NCI-H2107 treated with DMSO at 0.1 percent for 48 hours (cell line): ENCODE measurements at regions not wholly inside any gene's neighbourhood (a gene's known extent, or its start where the extent isn't known, plus 50 kb on each side); places are given as distances from the start of the nearest gene placed in this dataset.

ENCODE experiments used
- DNase-seq: peaks from one replicate; lab custom pipeline; 2025; ENCODE audit not compliant: unreplicated experiment; lab: John Stamatoyannopoulos, UW

DNA sequence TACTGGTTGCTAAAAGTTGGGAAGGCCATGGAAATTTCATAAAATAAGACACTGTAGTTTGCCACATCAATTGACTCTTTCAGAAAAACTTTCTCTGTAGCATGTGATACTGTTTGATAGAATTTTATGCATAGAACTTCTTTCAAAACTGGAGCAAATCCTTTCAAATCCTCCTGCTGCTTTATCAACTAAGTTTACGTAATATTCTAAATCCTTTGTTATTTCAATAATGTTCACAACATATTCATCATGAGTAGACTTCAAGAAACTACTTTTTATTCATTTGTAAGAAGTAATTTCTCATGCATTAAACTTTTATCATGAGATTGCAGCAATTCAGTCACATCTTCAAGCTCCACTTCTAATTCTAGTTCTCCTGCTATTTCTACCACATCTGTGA lies 199.3 kb downstream of the PCDH18 start:
- DNase-seq: no peak

DNA sequence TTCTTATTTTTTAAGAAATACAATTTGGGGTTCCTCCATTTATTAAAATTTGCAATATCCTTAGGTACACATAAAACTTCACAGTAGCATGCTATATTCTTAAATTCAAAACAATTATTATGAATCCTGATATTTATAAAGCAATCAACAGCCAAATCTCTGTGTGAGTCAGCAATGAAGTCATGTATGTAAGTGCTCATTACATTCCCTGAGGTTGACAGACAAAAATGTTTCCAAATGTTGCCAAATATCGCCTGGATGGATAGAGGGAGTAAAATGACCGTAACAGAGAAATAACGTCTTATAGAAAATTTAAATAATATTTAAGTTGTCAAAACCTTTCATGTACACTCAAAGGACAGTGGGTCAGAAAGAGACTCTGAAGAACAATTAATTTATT lies 220.0 kb downstream of the PCDH18 start:
- DNase-seq: no peak

DNA sequence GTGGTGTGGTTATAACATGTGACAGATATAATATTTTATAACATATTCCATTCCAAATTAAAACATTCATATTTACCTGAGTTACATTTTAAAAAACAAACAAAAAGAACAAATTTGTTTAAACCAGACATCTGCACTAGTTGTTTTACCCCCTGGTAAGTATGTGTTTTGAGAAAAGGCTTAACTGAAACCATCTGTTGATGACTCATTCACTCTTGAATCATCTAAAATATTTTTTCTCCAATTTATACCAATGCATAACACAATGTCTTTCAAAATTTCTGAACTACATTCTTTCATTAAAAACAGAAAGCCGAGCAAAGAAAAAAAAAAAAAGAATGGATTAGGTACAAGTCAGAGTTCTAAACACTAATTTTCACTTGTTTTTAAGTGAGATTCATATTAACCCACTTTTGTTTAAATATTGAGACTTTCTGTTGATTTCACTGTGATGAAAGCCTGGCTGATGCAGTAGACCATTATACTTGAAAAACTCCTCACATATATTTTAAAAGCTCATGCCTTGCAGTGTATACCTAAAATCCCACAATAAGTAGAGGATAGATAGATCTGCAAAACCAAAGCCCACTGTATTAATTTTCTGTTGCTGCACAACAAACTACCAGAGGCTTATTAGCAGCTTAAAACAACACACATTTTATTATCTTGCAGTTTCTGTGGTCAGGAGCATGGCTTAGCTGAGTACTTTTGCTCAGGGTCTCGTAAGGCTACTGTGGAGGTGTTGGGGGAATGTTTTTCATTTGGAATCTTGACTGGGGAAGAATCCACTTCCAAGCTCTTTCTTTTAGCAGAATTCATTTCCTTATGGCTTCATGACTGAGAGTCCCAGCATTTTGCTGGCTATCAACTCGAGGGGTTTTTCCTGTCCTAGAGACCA lies 221.5 kb downstream of the PCDH18 start:
- no peak for DNase-seq

DNA sequence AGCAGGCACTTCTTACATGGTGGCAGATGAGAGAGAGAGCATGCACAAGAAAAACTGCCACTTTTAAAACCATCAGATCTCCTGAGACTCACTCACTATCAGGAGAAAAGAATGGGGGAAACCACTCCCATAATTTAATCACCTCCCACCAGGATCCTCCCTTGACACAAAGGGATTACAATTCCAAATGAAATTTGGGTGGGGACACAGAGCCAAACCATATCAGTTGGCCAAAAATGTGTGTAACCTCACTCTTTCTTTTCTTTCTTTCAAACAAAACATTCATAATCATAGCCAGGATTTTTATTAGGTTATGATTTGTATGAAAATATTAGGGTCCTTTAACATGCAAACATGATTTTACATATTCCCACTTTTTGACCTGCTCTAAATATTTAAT lies 222.1 kb downstream of the PCDH18 start:
- DNase-seq: no peak

DNA sequence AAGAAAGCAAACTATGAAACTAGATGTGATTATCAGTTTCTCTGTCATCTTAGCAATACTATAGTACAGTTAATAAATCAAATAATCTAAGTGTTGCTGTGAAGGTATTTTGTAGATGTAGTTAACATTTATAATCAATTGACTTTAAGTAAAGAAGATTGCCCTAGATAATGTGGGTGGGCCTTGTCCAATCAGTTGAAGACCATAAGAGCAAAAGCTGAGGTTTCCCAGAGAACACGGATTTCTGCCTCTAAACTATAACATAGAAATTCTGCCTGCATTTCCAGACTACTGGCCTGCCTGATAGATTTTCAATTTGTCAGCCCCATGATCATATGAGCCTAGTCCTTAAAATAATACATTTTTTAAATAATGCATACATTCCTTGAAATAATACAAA lies 222.9 kb downstream of the PCDH18 start:
- no peak for DNase-seq

DNA sequence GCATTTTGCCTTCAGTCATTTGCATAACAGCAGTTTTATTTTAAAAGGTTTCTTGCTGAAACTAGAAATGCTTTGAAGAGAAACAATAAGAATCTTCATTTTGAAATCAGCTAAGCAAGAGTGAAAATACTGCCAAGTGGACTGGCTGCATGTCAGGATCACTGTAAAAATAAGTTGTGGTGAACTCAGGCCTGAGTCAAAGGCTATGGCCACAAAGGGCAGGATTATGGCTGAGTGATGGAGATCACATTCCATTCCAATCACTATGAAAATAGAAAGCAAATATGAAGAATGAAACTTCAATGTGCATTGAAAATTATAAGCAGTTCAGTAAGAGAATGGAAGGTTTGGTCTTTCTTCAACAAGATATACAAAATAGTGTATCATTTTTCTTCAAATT lies 224.5 kb downstream of the PCDH18 start:
- no peak for DNase-seq

DNA sequence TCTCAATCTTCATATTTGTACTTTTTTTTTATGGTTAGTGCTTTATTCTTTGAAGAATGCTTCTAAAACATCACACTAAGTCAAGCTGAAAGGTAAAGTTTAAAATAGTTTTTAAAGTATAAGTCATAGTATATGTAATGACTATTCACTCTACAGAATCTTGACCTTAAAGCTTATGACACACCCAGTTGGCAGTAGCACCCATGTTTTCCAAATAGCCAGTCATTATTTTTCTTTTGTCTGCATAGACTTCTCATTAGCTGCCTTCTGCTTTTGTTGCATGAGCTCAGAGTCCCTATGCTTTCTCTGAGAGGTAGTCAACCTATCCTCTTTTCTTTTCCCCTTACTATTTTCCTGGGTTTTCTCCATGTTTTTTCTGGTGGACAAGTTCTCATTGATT lies 231.5 kb downstream of the PCDH18 start:
- no peak for DNase-seq

DNA sequence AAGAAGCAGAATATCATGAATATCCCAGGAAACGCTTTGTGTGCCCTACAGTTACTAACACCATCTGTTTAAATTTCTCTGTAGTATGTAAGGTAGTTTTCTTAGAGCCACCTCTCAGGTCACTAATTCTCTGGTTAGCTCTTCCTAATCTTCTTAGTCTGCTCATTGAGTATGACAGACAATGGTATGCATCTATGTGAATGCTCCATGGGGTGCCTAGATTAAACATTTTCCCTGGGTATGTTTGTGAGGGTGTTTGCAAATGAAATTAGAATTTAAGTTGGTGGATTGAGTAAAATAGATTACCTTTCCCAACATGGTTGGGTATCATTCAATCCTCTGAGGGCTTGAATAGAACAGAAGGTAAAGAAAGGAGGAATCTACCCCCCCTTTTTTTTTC lies 233.0 kb downstream of the PCDH18 start:
- DNase-seq: no peak

DNA sequence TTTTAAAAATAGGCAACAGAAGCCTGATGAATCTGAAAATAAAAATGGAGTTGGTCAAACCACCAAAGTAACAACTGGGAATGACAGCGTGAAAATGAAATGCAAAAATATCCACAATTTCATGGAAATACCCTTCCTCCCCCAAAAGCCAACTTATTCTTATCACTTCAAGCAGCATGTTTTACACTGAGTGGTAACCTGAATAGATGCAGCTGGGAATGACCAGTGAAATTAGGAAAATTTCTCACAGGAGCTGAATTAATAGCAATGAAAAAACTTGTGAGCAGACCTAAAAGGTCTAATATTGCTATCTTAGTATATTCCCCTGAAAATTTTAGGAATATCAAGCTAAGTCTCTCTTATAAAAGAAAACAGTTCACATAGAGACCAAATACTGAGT lies 239.0 kb downstream of the PCDH18 start:
- DNase-seq: no peak

DNA sequence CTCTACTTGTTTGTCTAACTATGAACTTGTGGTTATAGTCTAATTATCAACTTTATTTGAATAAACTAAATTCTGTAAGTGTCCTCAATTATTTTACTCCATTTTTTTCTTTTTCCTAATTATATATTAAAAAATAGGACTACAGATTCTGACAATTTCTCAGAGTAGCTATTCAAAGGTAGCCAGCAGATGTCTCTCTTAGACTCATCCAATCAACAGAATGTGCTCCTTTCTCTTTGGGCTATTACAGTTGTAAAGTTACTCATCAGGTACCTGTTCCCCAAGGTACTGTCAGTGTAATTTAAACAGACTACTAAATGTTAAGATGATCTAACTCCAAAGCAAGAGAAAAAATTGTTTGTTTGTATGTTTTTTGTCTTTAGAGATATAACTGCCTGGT lies 248.6 kb downstream of the PCDH18 start:
- no peak for DNase-seq

DNA sequence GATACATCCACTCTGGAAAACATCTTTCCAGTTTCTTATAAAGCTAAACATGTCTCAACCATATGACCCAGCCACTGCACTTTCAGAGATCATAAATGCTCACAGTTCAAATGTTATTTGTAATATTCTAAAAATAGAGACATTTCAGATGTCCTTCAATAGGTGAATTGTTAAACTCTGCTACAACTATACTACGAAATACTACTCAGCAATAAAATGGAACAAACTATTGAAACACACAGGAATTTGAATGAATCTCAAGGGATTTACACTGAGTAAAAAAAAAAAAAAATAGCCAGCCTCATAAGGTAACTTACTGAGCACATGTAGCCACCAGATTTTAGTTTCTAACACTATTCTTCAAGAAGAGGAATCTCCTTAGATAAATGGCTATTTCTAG lies 253.9 kb downstream of the PCDH18 start:
- DNase-seq: no peak

DNA sequence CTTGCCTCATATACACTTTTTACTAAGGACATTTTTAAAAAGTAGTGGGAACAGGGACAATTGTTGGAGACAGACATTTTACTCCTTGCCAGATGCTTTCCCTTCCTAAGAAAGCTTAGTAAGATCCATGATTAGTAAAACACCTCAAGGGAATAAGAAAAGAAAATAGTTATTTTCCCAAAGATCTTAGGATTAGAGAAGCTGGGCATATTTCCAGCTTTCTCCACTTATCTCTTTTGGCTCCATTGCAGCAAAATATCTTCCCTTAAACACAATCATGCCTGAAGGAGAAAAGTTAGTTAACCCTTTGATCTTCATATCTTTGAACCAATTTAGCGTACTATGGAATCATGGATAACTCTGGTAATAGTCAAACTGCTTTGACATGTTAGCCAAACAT lies 257.9 kb downstream of the PCDH18 start:
- no peak for DNase-seq

DNA sequence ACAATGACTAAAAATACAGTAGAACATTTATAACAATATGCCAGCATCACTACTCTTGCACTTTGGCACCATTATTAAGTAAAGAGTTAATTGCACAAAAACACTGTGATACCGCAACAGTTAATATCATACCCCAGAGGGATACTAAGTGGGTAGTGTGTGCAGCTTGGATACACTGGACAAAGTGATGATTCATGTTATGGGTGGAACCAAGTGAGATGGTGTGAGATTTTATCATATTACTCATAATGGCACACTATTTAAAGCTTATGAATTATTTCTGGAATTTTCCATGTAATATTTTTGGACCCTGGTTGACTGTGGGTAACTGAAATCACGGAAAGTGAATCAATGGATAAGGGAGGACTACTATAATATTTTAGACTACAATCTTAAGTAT lies 265.3 kb downstream of the PCDH18 start:
- no peak for DNase-seq

DNA sequence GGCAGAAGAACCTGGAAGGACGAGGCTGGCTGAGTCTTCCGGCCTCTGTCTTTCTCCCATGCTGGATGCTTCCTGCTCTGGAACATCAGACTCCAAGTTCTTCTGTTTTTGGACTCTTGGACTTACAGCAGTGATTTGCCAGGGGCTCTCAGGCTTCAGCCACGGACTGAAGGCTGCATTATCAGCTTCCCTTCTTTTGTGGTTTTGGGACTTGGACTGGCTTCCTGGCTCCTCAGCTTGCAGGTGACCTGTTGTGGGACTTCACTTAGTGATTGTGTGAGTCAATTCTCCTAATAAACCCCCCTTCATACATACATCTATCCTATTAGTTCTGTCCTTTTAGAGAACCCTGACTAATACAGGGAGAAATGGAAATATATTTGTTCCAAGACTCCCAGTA lies 265.8 kb downstream of the PCDH18 start:
- DNase-seq: no peak

DNA sequence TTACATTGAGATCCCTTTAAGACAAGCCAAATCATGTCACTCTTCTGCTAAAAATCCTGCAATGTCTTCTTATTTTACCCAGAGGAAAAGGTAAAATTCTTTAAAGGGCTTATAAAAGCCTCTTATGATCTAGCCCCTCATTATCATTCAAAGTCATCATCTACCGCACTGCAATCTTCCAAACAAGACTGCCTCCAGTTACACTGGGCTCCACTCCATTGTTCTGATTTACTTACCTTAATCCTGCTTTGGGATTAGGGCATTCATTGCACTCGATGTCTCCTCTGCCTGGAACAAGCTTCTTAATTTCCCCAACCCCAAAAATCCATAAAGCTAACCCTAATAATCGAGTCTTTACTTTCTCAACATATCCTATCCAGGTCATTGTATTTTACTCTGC lies 269.1 kb downstream of the PCDH18 start:
- no peak for DNase-seq

DNA sequence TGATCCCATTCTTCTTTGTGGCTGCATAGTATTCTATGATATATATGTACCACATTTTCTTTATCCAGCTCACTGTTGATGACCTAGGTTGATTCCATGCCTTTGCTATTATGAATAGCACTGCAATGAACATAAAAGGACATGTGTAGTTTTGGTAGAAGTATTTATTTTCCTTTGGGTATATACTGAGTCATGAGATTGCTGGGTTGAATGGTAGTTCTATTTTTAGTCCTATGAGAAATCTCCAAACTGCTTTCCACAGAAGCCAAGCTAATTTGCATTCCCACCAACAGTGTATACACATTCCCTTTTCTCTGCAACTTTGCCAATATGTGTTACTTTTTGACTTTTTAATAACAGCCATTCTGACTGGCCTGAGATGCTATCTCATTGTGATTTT lies 278.3 kb downstream of the PCDH18 start:
- no peak for DNase-seq

DNA sequence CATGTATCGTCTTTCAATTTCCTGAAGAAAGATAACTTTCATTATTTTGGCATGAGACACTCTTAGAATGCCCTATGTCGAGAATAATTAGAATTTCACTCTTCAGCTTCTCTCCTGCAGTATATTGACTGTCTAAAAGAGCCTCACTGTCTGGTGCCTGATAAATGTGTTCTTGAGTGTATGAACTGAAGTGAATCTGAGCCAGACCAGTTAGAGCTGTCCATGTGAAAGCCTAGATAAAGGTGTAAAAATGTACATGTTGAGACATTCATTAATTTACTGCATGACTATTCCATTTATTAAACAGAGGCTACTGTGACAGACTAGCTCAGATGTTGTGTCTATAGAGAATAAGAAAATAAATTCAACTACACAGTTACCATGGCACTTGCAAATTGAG lies 283.2 kb downstream of the PCDH18 start:
- DNase-seq: no peak

DNA sequence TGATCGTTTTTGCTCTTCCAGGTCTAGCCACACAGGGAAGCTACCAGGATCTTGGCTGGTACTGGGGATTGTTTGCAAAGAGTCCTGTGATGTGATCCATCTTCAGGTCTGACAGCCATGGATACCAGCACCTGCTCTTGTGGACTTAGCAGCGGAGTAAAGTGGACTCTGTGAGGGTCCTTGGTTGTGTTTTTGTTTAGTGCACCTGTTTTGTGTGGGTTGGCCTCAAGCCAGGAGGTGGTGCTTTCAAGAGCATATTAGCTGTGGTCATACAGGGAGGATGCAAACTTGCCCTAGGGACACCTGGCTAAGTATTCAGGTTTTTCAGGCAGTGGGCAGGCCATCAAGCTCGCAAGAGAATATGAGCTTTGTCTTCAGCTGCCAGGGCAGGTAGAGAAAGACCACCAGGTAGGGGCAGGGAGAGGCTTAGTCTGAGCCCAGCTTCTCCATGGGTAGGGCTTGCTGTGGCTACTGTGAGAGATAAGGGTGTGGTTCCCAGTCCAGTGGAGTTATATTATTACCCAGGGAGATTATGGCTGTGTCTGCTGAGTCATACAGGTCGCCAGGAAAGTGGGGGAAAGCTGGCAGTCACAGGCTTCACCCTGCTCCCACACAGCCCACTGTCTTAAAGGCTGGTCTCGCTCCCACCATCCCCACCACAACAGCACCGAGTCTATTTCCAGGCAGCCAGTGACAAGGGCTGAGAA lies 293.7 kb downstream of the PCDH18 start:
- DNase-seq: peak; percentile 76

DNA sequence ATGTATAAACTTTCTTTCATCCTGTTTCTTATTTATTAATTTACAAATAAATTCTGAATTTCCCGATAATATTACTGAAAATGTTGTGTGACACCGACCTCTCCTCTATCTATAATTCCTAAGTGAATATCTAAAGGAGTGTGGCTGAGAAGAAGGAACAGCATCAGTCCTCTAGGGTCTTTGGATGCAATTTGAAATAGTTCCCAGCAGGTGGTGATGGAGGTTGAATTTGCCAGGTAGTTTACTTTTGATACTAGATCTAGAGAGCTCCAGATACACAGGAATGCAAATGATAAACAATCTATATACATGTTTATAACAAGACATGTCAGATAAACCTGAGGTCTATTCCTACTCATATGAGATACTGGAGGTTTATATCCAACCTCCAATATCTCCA lies 305.4 kb downstream of the PCDH18 start:
- peak; percentile 22 for DNase-seq

DNA sequence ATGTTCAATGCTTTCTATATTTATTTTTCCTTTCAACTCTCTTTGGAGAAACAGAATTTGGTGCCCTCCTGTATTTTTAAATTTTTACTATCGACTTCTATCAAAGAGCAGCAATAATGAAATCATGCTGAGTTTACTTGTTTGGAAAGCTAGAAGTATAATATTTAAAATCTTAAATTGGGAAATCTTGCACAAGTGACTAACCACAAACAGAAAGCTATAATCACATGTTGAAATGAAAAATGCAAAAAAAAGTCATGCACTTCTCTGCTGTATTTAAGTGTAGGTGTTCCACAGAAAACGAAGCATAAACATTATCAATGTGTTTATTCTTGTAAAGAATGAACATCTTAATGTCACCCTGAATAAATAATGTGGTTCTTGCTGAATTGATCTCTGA lies 306.1 kb downstream of the PCDH18 start:
- DNase-seq: no peak

DNA sequence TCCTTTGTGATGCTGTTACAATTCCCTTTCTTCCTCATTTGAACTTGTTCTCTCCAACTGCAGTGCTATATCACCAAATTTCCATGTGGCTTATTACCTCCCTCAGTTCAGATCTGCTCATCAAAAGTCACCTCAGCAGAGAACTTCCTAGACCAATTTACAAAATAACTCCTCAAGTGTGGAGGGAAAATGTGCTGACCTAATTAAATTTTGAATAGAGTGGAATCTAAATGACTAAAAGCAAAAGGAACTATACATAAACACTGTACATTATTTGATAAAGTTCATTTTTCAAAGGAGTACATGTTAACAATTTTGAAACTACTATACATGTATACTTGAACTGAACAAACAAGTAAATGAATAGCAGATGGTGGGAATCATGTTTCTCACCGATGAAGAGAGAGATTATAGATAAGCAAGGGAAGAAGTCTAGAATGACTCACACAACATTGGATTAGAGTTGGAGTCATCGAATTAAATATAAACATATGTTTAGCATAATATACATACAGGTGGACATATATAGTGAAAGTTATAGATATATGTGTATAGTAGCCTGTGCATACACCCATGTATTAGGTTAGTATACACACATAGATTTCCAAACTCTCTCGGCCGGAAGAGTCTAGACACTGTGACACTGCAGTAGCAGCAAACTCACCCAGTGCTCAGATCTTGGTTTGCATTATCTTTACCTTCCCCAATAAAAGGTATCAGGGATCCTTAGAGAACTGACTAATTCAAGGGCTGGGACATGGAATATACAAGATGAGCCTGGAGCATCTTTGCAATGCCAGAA lies 318.7 kb downstream of the PCDH18 start:
- no peak for DNase-seq

DNA sequence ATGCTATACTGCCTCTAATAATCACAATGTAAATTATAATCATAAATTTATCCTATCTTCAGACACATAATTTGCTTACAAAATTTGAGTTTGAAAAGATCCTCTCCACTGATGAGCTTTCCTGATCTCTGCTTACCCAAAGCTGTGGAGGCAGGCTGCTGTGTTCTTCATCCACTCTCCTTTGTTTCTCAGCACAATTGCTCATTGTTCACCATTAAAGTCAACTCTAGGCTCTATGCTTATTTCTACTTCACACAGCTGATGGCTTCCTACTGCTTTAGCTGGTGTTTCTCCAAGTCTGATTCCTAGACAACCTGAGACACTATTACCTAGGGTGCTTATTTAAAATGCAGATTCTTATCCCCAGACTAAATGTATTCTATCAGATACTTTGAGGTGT lies 319.7 kb downstream of the PCDH18 start:
- DNase-seq: no peak
